K562 (cell line): ENCODE measurements at regions not wholly inside any gene's neighbourhood (a gene's known extent, or its start where the extent isn't known, plus 50 kb on each side); places are given as distances from the start of the nearest gene placed in this dataset.

Experiments
- ATAC-seq: fragments of 200-7000 bp; cut with Tn5 transposase; 3 replicates; pipeline ENCODE4 v1.9.1; 2020; ENCODE audit warnings: moderate library complexity
- BruUV-seq: library from RNA; stranded (reverse); fragments of 400-500 nt; replicated peaks from 2 replicates; lab custom pipeline; 2021; lab: Mats Ljungman, UMichigan
- CTCF ChIA-PET: fragments of 300-600 bp; formaldehyde crosslinking; extraction: SDS; loops from one replicate; lab custom pipeline; 2021; ENCODE audit warnings: low intra/inter-chr PET ratio; lab: Yijun Ruan, JAX
- POLR2A ChIA-PET: fragments of 300-600, 350-650 bp; sonication (Branson Sonifier 250); formaldehyde crosslinking; extraction: SDS; loops from one replicate; lab custom pipeline; 2021; ENCODE audit warnings: antibody characterized with exemption, inconsistent platforms; lab: Yijun Ruan, JAX
- DNase-seq, 4 experiments: peaks; one replicate each; pipeline versions ENCODE4 v3.0.0 to v3.0.0-alpha.2; 2011 to 2018; ENCODE audit warnings: low spot score in 3 of 4, mixed read lengths in 3 of 4; ENCODE audit errors: extremely low read depth in 1 of 4
- FAIRE-seq: peaks from 2 replicates; lab custom pipeline; 2011; peaks lifted over from hg19 to GRCh38; lab: Jason Lieb, UNC
- H2AFZ ChIP-seq: 2 replicates; pipeline ENCODE4 v1.6.0; 2011; ENCODE audit warnings: low read depth, low read length, control low read depth, inconsistent platforms
- H3K27ac ChIP-seq: fragments of 200-600 bp; 3 replicates; pipeline ENCODE4 v1.8.0; 2011; ENCODE audit warnings: low read depth, mild to moderate bottlenecking, control low read depth, inconsistent platforms, low read length, moderate library complexity, mixed read lengths; ENCODE audit errors: extremely low read depth
- H3K27me3 ChIP-seq, 2 experiments: fragments of 300-600 bp in 1 of 2; 2 replicates in 1 of 2; 3 replicates in 1 of 2; pipeline versions ENCODE4 v1.6.0 to v1.8.0; 2011; ENCODE audit warnings: inconsistent platforms in 2 of 2, low read length in 2 of 2, mild to moderate bottlenecking in 1 of 2, mixed read lengths in 1 of 2, moderate library complexity in 1 of 2; ENCODE audit not compliant: control insufficient read depth in 2 of 2, insufficient read depth in 2 of 2
- H3K36me3 ChIP-seq: fragments of 300-600 bp; 3 replicates; pipeline ENCODE4 v1.8.0; 2011; ENCODE audit warnings: mild to moderate bottlenecking, low read length, inconsistent platforms; ENCODE audit not compliant: control insufficient read depth, insufficient read depth
- H3K4me1 ChIP-seq, 2 experiments: fragments of 200-600 bp in 1 of 2; replicated peaks in 1 of 2; 2 replicates in 1 of 2; 3 replicates in 1 of 2; pipeline versions ENCODE4 v1.5.1 to v1.8.0; 2011; ENCODE audit warnings: inconsistent platforms in 2 of 2, low read length in 2 of 2, mild to moderate bottlenecking in 1 of 2, mixed read lengths in 1 of 2, moderate library complexity in 1 of 2; ENCODE audit not compliant: control insufficient read depth in 2 of 2, insufficient read depth in 2 of 2
- H3K4me2 ChIP-seq: 2 replicates; pipeline ENCODE4 v1.6.1; 2011; ENCODE audit warnings: low read length, control low read depth, inconsistent platforms, mixed read lengths; ENCODE audit not compliant: insufficient read depth
- H3K4me3 ChIP-seq: fragments of 200-600 bp; sonication (generic), shearing (Covaris generic); 2 replicates; pipeline ENCODE4 v1.5.1; 2016; ENCODE audit warnings: control low read depth, inconsistent platforms
- H3K79me2 ChIP-seq: fragments of 200-600 bp; 3 replicates; pipeline ENCODE4 v1.8.0; 2011; ENCODE audit warnings: low read length, inconsistent platforms; ENCODE audit not compliant: control insufficient read depth, insufficient read depth
- H3K9ac ChIP-seq, 2 experiments: 2 replicates each; pipeline versions ENCODE4 v1.6.0 to v1.6.1; 2011; ENCODE audit warnings: low read depth in 2 of 2, low read length in 2 of 2, control low read depth in 1 of 2, inconsistent platforms in 1 of 2, mild to moderate bottlenecking in 1 of 2, mixed read lengths in 1 of 2; ENCODE audit not compliant: insufficient read depth in 1 of 2
- H3K9me1 ChIP-seq: one replicate; pipeline ENCODE4 v1.6.0; 2011; ENCODE audit warnings: inconsistent platforms, mild to moderate bottlenecking, low read length, moderate library complexity; ENCODE audit not compliant: control insufficient read depth, insufficient read depth
- H3K9me3 ChIP-seq: replicated peaks from 2 replicates; pipeline ENCODE4 v1.5.1; 2011; ENCODE audit warnings: low read depth, low read length, inconsistent platforms; ENCODE audit not compliant: control insufficient read depth, insufficient read depth
- H4K20me1 ChIP-seq: replicated peaks from 2 replicates; pipeline ENCODE4 v1.6.1; 2011; ENCODE audit warnings: low read length, inconsistent platforms, mixed read lengths; ENCODE audit not compliant: control insufficient read depth, insufficient read depth
- CBX2 ChIP-seq: fragments of 200-600 bp; sonication (generic); IDR thresholded peaks from one replicate; pipeline ENCODE4 v1.6.1; 2012; ENCODE audit warnings: mild to moderate bottlenecking, low read length, inconsistent platforms; ENCODE audit not compliant: insufficient read depth, poor library complexity, severe bottlenecking
- CHD4 ChIP-seq: fragments of 200-600 bp; sonication (generic); IDR thresholded peaks from 3 replicates; pipeline ENCODE4 v1.6.1; 2012; ENCODE audit warnings: low read depth, mild to moderate bottlenecking, mixed read lengths, low read length, inconsistent platforms; ENCODE audit not compliant: insufficient read depth, insufficient replicate concordance, poor library complexity, severe bottlenecking
- CREBBP ChIP-seq: IDR thresholded peaks from one replicate; pipeline ENCODE4 v1.6.1; 2012; ENCODE audit warnings: low read depth, mild to moderate bottlenecking, control low read depth, inconsistent platforms, low read length
- FOXP1 ChIP-seq: sonication (generic); formaldehyde crosslinking; IDR thresholded peaks from 2 replicates; pipeline ENCODE4 v1.8.0; 2022; ENCODE audit warnings: mild to moderate bottlenecking, missing genetic modification reagents
- GTF2B ChIP-seq: IDR thresholded peaks from 2 replicates; pipeline ENCODE4 v1.6.1; 2011; ENCODE audit not compliant: insufficient read length; ENCODE audit errors: extremely low read depth
- ILK ChIP-seq: fragments of 450-650 bp; IDR thresholded peaks from 2 replicates; pipeline ENCODE4 v1.6.1; 2016; ENCODE audit warnings: missing genetic modification characterization, low read depth, mild to moderate bottlenecking, missing compliant biosample characterization, moderate library complexity, borderline replicate concordance
- IRF2 ChIP-seq: sonication (generic); formaldehyde crosslinking; IDR thresholded peaks from 2 replicates; pipeline ENCODE4 v1.8.1; 2022; ENCODE audit warnings: mild to moderate bottlenecking, missing genetic modification reagents
- NR2F6 ChIP-seq: fragments of 450-650 bp; formaldehyde crosslinking; IDR thresholded peaks from 2 replicates; pipeline ENCODE4 v1.4.0; 2020; ENCODE audit warnings: mild to moderate bottlenecking
- SMARCA5 ChIP-seq: fragments of 450-650 bp; IDR thresholded peaks from 2 replicates; pipeline ENCODE4 v1.6.1; 2016
- ZNF384 ChIP-seq: IDR thresholded peaks from 2 replicates; pipeline ENCODE4 v1.6.1; 2012; ENCODE audit warnings: low read depth, low read length, improper control_type of control experiment
- ZNF395 ChIP-seq: fragments of 200-800 bp; sonication (Bioruptor generic); IDR thresholded peaks from 2 replicates; pipeline ENCODE4 v1.6.1; 2017; ENCODE audit warnings: missing genetic modification characterization, missing compliant biosample characterization
- ZNF431 ChIP-seq: sonication (generic); formaldehyde crosslinking; IDR thresholded peaks from 2 replicates; pipeline ENCODE4 v1.8.0; 2022; ENCODE audit warnings: mild to moderate bottlenecking, missing genetic modification reagents
- ZNF436 ChIP-seq: fragments of 250-450, 450-650 bp; sonication (Bioruptor Pico); formaldehyde crosslinking; IDR thresholded peaks from 2 replicates; pipeline ENCODE4 v1.7.0; 2020; ENCODE audit warnings: mild to moderate bottlenecking
- WGBS: fragments of 100-300 bp; shearing (Covaris generic); methylation state at CpG from one replicate; pipeline ENCODE4 v1.1.6; 2016; ENCODE audit warnings: low coverage, mixed read lengths; ENCODE audit not compliant: insufficient coverage; ENCODE audit errors: missing lambda C conversion rate; 5-methylcytosine and 5-hydroxymethylcytosine counted together
- in situ Hi-C: fragments of 300-500 bp; cut with MboI; formaldehyde crosslinking; loops from 4 replicates; pipeline ENCODE4 v1.15.0; 2018; ENCODE audit warnings: inconsistent platforms, mixed read lengths
- intact Hi-C: fragments of 100-400 bp; cut with micrococcal nuclease; formaldehyde crosslinking; loops from 2 replicates; pipeline ENCODE4 v1.14.2; 2022

GRCh38 chr1:88150330-88150729 is 533.7 kb upstream of the PKN2 start:
- Histone ChIP-seq H3K36me3 (no peaks in the 10 kb centered on the region), H3K4me3 (no peak overlapping the region), H3K4me2 (no peak overlapping the region), H3K27ac (no peak overlapping the region), H3K27me3 (no peaks in the 10 kb centered on the region), H3K9me1 (no peaks in the 10 kb centered on the region), H3K9me3 (no peaks in the 10 kb centered on the region), H3K9ac (no peak overlapping the region), H4K20me1 (no peaks in the 10 kb centered on the region), H3K79me2 (no peaks in the 10 kb centered on the region), H2AFZ (no peak overlapping the region), H3K4me1 (no peaks in the 10 kb centered on the region)
- intact Hi-C loops (no loop called here), in situ Hi-C loops (no loop called here)
- no TSS peak for BruUV-seq
- CTCF ChIA-PET, result no interaction called here
- ATAC-seq (no peak), DNase-seq (no peak), FAIRE-seq (no peak)
- POLR2A ChIA-PET, result interaction anchor here (0.6 kb wide), 1 partner anchor 1001 kb away, joined by 3 read pairs; no protein-coding TSS in a partner anchor
- 2% methylated on average over 4 of the region's 4 CpGs for WGBS
- TF ChIP-seq CBX2 (no peak), SMARCA5 (no peak)

GRCh38 chr1:88163187-88163586 is 520.9 kb upstream of the PKN2 start:
- 0% methylated on average over 3 of the region's 3 CpGs for WGBS
- in situ Hi-C loops, result no loop called here
- intact Hi-C loops, result no loop called here
- H3K27ac ChIP-seq, result no peak overlapping the region
- FAIRE-seq, result no peak
- no peaks in the 10 kb centered on the region for H3K27me3 ChIP-seq
- no peaks in the 10 kb centered on the region for H3K79me2 ChIP-seq
- ATAC-seq, result no peak
- BruUV-seq, result no TSS peak
- no peaks in the 10 kb centered on the region for H3K9me3 ChIP-seq
- DNase-seq, result no peak
- POLR2A ChIA-PET, result no interaction called here
- H4K20me1 ChIP-seq, result no peaks in the 10 kb centered on the region
- TF ChIP-seq GTF2B (no peak), ILK (tag) (no peak), CREBBP (no peak), IRF2 (CRISPR knock-in tag) (no peak), ZNF431 (CRISPR knock-in tag) (no peak), ZNF384 (no peak), NR2F6 (CRISPR knock-in tag) (no peak), CHD4 (no peak), ZNF395 (CRISPR knock-in tag) (no peak), ZNF436 (no peak), FOXP1 (no peak)
- H3K4me1 ChIP-seq, result no peaks in the 10 kb centered on the region
- CTCF ChIA-PET, result no interaction called here
- no peak overlapping the region for H3K9ac ChIP-seq
- no peak overlapping the region for H3K4me3 ChIP-seq
- no peak overlapping the region for H3K4me2 ChIP-seq
- H3K9me1 ChIP-seq, result no peaks in the 10 kb centered on the region
- H3K36me3 ChIP-seq, result no peaks in the 10 kb centered on the region
- no peak overlapping the region for H2AFZ ChIP-seq
